Stimulated activated CD4-positive, alpha-beta T cell treated with anti-CD3 and anti-CD28 coated beads, Interleukin-12 subunit alpha, Interleukin-12 subunit beta, amount 100 ng/mL, for 24 hours (primary cell): ENCODE measurements at regions not wholly inside any gene's neighbourhood (a gene's known extent, or its start where the extent isn't known, plus 50 kb on each side); places are given as distances from the start of the nearest gene placed in this dataset.
"Not testable (repeated sequence)": the region's sequence is repeated elsewhere in the genome, so short reads cannot be mapped to it uniquely, and the experiment has no call there.

ENCODE experiments used
- DNase-seq, 2 experiments: peaks; one replicate each; pipeline ENCODE4 v3.0.0-alpha.2; 2020; ENCODE audit warnings: low read depth in 2 of 2

DNA sequence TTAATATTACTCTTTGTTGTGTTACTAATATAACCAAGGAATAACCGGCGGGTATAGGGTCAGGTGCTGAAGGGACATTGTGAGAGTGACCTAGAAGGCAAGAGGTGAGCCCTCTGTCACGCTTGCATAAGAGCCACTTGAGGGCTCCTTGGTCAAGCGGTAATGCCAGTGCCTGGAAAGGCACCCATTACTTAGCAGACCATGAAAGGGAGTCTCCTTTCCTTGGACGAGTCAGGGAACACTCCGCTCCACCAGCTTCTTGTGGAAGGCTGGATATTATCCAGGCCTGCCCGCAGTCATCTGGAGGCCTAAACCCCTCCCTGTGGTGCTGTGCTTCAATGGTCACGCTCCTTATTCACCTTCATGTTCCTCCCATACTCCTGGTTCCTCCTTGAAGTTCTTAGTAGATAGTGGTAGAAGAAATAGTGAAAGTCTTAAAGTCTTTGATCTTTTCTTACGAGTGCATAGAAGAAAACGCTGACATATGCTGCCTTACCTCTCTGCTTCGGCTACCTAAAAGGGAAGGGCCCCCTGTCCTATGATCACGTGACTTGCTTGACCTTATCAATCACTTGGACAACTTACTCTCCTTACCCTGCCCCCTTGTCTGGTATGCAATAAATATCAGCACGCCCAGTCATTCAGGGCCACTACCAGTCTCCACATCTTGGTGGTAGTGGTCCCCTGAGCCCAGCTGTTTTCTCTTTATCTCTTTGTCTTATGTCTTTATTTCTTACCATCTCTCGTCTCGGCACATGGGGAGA, 59.6 kb upstream of the DMRTB1 start:
- DNase-seq: not testable (repeated sequence)

DNA sequence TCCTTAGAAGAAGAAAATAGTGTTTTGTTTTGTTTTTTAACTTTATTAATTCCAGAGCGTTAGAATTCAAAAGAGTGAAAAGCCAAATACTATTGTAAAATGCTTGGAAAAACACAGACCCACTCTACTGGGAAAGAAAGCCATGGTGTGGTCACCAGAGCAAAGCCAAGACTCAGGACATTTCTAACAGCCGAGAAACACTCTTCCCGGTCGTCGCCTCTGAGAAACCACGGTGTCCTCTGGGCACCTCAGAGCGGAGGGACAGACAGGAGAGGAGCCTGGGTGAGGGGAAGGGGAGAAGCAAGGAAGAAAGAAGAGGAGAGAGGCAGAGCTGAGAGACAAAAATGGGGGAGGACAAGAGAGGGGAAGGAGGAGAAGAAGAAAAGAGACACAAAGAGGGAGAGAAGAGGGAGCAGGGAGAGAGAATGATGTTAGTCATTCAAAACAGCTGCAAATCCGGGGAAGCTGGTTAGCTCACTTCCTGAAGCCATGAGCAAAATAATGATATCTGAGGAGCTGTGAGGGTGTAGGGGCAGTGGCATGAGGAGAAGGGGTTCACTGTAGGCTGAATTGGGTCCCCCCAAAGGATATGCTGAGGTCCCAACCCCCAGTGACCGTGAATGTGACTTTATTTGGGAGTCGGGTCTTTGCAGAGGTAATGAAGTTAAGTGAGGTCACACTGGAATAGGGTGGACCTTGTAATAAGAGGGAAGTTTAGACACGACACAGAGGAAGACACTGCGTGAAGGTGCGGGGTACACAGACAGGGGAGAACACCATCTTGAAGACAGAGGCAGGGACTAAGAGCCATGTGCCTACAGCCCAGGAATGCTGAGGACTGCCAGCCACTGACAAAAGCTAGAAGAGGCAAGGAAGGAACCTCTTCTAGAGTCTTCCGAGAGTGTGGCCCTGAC, 58.2 kb upstream of the DMRTB1 start:
- no peak for DNase-seq

DNA sequence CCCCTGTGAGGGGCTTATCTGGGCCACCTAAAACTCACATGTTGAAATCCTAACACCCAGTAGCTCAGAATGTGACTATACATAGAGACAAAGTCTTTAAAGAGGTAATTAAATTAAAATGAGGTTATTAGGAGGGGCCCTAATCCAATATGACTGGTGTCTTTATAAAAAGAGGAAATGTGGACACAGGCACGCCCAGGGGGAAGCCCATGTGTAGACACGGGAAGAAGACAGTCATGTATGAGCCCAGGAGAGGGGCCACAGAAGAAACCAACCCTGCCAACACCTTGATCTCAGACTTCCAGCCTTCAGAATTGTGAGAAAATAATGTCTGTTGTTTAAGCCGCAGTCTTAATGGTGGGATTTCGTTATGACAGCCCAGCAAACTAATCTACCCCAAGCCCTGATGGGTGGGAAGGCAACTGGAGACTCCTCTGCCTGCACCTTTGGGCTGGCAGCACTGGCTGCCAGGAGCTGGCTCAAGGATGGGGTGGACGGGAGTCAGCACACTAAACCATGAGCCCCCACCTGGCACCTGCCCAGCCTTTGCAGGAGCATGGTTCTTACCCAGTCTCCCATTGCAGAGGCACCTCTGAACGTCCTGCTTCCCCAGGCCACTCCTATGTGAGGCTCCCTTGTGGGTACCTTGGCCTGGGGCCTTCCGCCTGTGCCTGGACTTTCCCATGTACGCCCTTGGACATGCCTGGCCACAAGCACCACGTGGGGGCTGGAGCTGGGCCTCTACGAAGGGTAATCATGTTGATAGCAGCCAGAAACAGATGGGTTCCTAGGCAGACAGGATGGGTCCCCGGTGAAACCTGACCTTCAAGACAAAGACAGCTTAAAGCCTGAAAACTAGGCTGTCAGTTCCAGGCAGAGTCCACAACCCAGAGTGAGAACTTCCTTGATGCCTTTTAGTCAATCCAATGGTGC, 57.1 kb upstream of the DMRTB1 start:
- DNase-seq: no peak

DNA sequence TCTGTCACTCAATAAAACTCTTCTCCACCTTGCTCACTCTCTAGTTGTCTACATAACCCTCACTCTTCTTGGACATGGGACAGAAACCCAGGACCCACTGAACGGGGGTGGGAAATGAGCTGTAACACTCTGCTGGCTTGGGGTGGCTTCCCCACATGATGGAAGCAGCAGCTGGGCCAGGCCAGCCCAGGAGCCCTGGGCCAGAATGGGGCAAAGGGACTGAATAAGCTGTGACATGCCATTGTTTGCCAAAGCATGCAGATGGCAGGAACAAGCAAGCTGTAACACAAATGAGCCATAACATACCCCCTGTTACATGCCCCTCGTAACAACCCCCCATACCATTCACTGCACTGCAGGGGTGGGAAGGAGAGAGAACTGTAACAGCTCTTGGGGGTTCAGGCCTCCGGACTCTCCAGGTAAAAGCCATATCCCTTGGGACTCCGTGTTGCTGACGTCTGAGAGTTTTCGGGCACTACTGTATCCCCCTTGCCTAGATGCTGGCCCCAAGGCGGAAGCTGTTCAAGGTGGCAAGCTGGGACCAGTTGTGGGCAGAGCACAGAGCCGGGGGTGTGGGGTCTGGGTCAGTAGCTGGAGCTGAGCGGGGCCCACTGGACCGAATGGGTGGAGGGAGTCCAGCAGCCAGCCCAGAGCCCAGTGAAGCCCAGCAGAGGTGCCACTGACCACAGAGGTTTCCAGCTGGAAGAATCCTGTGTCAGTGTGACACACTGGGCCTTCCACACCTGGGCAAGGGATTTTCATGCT, 56.1 kb upstream of the DMRTB1 start:
- no peak for DNase-seq

DNA sequence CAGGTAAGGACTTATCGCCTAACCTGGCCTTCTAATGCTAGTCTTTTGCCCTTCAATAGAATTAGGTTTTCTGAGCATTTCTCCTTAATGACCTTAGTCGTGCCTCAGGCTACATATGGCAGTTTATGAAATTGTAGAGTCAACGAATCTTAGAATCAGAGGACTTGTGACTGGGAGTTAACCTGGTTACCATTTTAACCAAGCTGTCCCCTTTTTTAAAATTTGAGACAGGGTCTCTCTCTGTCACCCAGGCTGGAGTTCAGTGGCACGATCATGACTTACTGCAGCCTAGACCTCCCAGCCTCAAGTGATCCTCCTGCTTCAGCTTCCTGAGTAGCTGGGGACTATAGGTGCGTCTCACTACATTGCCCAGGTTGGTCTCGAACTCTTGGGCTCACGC, 53.5 kb upstream of the DMRTB1 start:
- DNase-seq: no peak

DNA sequence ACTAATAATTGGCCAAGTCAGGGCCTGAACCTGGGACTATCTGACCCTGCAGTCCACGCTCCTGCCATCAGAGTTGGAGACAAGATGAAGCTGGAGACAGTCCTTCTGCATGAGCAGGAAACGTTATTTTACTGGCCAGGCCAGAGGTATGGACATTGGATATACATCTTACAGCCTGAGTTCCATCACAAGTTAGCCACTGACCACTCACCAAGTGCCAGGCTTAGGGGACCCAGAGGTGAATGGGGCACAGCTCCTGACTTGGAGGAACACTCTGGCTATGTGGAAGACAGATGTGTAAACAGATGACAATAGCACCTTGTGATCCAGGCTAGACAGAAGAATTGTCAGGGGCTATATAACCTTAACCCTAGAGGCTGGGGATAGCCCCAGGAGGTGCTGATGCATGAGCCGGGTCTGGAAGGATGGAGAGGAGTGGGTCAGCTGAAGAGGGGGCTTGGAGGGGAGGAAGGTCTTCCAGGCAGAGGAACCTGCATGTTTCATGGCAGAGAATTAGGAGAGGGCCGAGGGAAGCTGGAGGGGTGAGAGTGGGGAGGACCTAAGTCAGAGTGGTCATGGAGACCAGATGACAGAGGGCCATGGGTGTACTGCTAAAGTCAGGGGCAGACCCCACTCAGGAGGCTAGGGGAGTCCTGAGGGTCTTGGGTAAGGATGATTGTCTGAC, 52.5 kb upstream of the DMRTB1 start:
- no peak for DNase-seq

DNA sequence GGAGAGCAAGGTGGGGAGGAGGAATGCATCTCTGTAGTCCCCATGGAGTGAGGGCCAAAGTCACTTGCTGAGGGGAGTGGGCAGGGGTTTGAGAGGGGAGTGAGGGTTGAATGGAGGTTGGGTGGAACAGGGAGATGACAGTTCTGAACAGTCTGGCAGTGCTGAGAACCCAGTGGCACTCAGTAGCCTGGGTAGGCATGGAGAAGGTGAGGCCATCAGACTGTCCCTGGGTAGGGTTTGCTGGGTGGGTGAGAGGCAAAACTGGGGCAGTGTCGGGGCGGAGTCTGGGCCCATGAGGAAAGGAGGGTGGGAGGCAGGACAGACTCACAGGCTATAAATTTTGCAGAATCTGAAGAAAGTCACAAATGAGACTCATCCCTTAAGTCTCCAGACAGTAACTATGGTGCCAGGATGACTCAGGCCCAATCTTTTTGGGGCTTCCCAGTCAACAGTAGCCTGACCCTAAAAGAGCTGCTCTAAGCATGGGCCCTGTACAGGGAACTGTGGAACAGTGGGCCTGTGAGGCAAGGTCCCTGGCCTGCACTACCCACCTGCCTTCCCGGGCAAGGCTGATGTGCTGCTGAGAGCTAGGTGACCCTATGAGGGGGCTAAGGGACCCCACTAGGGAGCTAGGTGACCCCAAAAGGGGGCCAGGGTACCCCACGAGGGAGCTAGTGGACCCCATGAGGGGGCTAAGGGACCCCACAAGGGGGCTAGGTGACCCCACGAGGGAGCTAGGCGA, 51.0 kb upstream of the DMRTB1 start:
- no peak for DNase-seq

DNA sequence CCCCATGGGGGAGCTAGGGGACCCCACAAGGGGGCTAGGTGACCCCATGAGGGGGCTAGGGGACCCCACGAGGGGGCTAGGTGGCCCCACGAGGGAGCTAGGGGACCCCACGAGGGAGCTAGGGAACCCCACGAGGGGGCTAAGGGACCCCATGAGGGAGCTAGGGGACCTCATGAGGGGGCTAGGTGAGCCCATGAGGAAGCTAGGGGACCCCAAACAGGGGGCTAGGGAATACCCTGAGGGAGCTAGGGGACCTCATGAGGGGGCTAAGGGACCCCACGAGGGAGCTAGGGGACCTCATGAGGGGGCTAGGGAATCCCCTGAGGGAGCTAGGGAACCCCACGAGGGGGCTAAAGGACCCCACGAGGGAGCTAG, 50.5 kb upstream of the DMRTB1 start:
- no peak for DNase-seq

DNA sequence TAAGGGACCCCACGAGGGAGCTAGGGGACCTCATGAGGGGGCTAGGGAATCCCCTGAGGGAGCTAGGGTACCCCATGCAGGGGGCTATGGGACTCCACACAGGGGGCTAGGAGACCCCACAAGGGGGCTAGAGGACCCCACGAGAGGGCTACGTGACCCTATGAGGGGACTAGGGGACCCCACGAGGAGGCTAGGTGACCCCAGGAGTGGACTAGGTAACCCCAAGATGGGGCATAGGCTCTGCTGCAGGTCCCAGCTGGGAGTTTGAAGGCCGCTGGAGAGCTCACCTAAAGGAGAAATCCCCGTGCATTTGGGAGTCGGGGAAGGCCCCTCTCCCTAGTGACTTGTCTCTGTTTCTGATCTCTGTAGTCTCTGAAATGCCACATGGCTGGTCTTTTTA, 50.0 kb upstream of the DMRTB1 start:
- DNase-seq: no peak
